Subcutaneous abdominal adipose tissue (tissue), 5 donors: ENCODE measurements at regions not wholly inside any gene's neighbourhood (a gene's known extent, or its start where the extent isn't known, plus 50 kb on each side); places are given as distances from the start of the nearest gene placed in this dataset.

Experiments
- H3K27ac ChIP-seq: one replicate; pipeline ENCODE4 v1.7.0; 2013; ENCODE audit warnings: low read depth, mild to moderate bottlenecking, inconsistent platforms, low read length, moderate library complexity
- H3K27me3 ChIP-seq, 5 donors: one replicate each; pipeline ENCODE4 v1.7.0; 2013; ENCODE audit warnings: low read length in 5 of 5, inconsistent platforms in 1 of 5; ENCODE audit not compliant: control insufficient read depth in 5 of 5, insufficient read depth in 4 of 5
- H3K36me3 ChIP-seq, 5 donors: one replicate each; pipeline ENCODE4 v1.7.0; 2013; ENCODE audit warnings: low read length in 5 of 5; ENCODE audit not compliant: control insufficient read depth in 5 of 5, insufficient read depth in 5 of 5
- H3K4me1 ChIP-seq, 5 donors: one replicate each; pipeline ENCODE4 v1.7.0; 2013; ENCODE audit warnings: low read length in 5 of 5, mild to moderate bottlenecking in 3 of 5, moderate library complexity in 1 of 5; ENCODE audit not compliant: control insufficient read depth in 5 of 5, insufficient read depth in 5 of 5
- H3K4me3 ChIP-seq, 5 donors: one replicate each; pipeline ENCODE4 v1.7.0; 2013; ENCODE audit warnings: low read length in 5 of 5, low read depth in 1 of 5
- H3K9ac ChIP-seq, 5 donors: one replicate each; pipeline ENCODE4 v1.7.0; 2013; ENCODE audit warnings: low read length in 5 of 5, mild to moderate bottlenecking in 4 of 5, moderate library complexity in 3 of 5
- H3K9me3 ChIP-seq, 5 donors: one replicate each; pipeline ENCODE4 v1.7.0; 2013; ENCODE audit warnings: low read length in 5 of 5; ENCODE audit not compliant: control insufficient read depth in 5 of 5
- donor health status: healthy.
- donor health status: healthy.
- donor health status: healthy.
- donor health status: healthy.
- donor health status: healthy.

- no peaks in the 10 kb centered on the region for H3K9me3 ChIP-seq
- H3K36me3 ChIP-seq = no peaks in the 10 kb centered on the region
- no peak overlapping the region for H3K4me3 ChIP-seq
- H3K4me1 ChIP-seq = peaks cover 11 to 48% (median 31%) of the 10 kb centered on the region in 5 donors
- H3K27me3 ChIP-seq = peaks cover 0 to 4% (median 0%) of the 10 kb centered on the region in 5 donors
- no peak overlapping the region for H3K9ac ChIP-seq
- no peak overlapping the region for H3K27ac ChIP-seq
Measured at GRCh38 chr15:70197945-70198361, 100.2 kb upstream of the TLE3 start.

- Histone ChIP-seq H3K27me3 (peaks cover 0 to 4% (median 0%) of the 10 kb centered on the region in 5 donors), H3K36me3 (no peaks in the 10 kb centered on the region), H3K9ac (no peak overlapping the region), H3K27ac (no peak overlapping the region), H3K9me3 (no peaks in the 10 kb centered on the region), H3K4me1 (peaks cover 11 to 48% (median 31%) of the 10 kb centered on the region in 5 donors), H3K4me3 (no peak overlapping the region)
Measured at GRCh38 chr15:70197318-70197944, 99.7 kb upstream of the TLE3 start.

GRCh38 chr15:70196372-70197316 lies 98.9 kb upstream of the TLE3 start:
- H3K36me3 ChIP-seq = no peaks in the 10 kb centered on the region
- H3K27me3 ChIP-seq = peaks cover 0 to 4% (median 0%) of the 10 kb centered on the region in 5 donors
- peaks cover 0 to 5% (median 2%) of the 10 kb centered on the region in 5 donors for H3K9me3 ChIP-seq
- H3K4me1 ChIP-seq = peaks cover 11 to 48% (median 31%) of the 10 kb centered on the region in 5 donors
- peak overlapping the region; percentile 82 for H3K27ac ChIP-seq
- H3K9ac ChIP-seq = peak overlapping the region in 2 of 5 donors; percentile 4 to 66
- H3K4me3 ChIP-seq = no peak overlapping the region

GRCh38 chr15:70195587-70196305 lies 98.0 kb upstream of the TLE3 start:
- peaks cover 11 to 48% (median 31%) of the 10 kb centered on the region in 5 donors for H3K4me1 ChIP-seq
- H3K9ac ChIP-seq = peak overlapping the region in 3 of 5 donors; percentile 26 to 66 (median 42)
- no peaks in the 10 kb centered on the region for H3K36me3 ChIP-seq
- peaks cover 0 to 10% (median 6%) of the 10 kb centered on the region in 5 donors for H3K9me3 ChIP-seq
- H3K4me3 ChIP-seq = no peak overlapping the region
- H3K27ac ChIP-seq = peak overlapping the region; percentile 82
- H3K27me3 ChIP-seq = peaks cover 0 to 4% (median 0%) of the 10 kb centered on the region in 5 donors

- no peak overlapping the region for H3K4me3 ChIP-seq
- no peaks in the 10 kb centered on the region for H3K36me3 ChIP-seq
- H3K4me1 ChIP-seq = peaks cover 11 to 44% (median 25%) of the 10 kb centered on the region in 5 donors
- peak overlapping the region; percentile 82 for H3K27ac ChIP-seq
- H3K9ac ChIP-seq = peak overlapping the region in 2 of 5 donors; percentile 26 to 42
- H3K27me3 ChIP-seq = peaks cover 0 to 4% (median 0%) of the 10 kb centered on the region in 5 donors
- H3K9me3 ChIP-seq = peaks cover 0 to 10% (median 6%) of the 10 kb centered on the region in 5 donors
Measured at GRCh38 chr15:70195171-70195570, 97.5 kb upstream of the TLE3 start.

DNA sequence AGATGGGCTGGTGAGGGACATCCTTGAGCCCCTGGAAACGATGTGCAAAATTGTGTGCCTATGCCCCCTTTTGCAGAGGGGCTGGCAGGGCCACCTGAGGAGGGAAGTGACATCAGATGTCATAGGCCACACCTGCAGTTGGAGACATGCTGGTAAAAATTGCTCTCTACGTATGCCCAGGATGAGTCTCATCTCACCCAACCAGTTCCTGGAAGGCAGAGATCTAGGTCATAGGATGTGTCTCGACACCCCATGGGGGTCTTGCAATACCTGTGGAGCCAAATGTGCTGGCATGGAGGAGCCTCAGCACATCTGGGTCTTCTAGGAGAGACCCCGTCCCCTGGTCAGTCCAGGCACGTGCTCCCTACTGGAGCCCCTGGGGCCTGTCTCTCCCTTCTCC lies 96.5 kb upstream of the TLE3 start:
- H3K36me3 ChIP-seq = no peaks in the 10 kb centered on the region
- H3K27ac ChIP-seq = no peak overlapping the region
- H3K9me3 ChIP-seq = peaks cover 0 to 10% (median 6%) of the 10 kb centered on the region in 5 donors
- H3K27me3 ChIP-seq = peaks cover 0 to 4% (median 0%) of the 10 kb centered on the region in 5 donors
- H3K4me3 ChIP-seq = no peak overlapping the region
- H3K4me1 ChIP-seq = peaks cover 11 to 35% (median 20%) of the 10 kb centered on the region in 5 donors
- H3K9ac ChIP-seq = no peak overlapping the region

GRCh38 chr15:70193734-70194133 lies 96.0 kb upstream of the TLE3 start:
- H3K9ac ChIP-seq = no peak overlapping the region
- no peak overlapping the region for H3K27ac ChIP-seq
- H3K27me3 ChIP-seq = peaks cover 0 to 4% (median 0%) of the 10 kb centered on the region in 5 donors
- H3K9me3 ChIP-seq = peaks cover 0 to 10% (median 6%) of the 10 kb centered on the region in 5 donors
- H3K36me3 ChIP-seq = no peaks in the 10 kb centered on the region
- H3K4me3 ChIP-seq = no peak overlapping the region
- peaks cover 11 to 35% (median 20%) of the 10 kb centered on the region in 5 donors for H3K4me1 ChIP-seq

DNA sequence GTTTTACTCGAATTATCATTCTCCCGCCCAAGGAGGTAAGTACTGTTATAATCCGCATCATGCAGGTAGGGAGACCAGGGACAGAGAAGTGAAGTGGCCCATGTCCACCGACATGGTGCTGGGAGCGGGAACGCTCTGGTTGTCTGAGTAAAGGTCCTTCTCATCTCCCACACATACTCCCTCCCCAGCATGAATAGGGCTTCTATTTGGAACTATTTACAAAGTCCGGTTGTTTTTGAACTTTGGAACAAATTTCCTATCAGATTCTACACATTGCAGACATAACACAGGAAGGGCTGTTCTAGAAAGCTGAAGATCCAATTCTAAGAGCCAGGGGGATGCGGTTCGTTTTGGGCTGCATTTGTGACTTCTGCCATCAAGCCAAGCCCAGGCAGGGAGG lies 94.8 kb upstream of the TLE3 start:
- Histone ChIP-seq H3K4me1 (peaks cover 11 to 29% (median 20%) of the 10 kb centered on the region in 5 donors), H3K9ac (no peak overlapping the region), H3K27ac (no peak overlapping the region), H3K36me3 (no peaks in the 10 kb centered on the region), H3K9me3 (peaks cover 0 to 10% (median 6%) of the 10 kb centered on the region in 5 donors), H3K4me3 (no peak overlapping the region), H3K27me3 (peaks cover 0 to 4% (median 0%) of the 10 kb centered on the region in 5 donors)

GRCh38 chr15:70192041-70192440 lies 94.3 kb upstream of the TLE3 start:
- Histone ChIP-seq H3K9ac (no peak overlapping the region), H3K4me1 (peaks cover 11 to 28% (median 20%) of the 10 kb centered on the region in 5 donors), H3K9me3 (peaks cover 0 to 10% (median 6%) of the 10 kb centered on the region in 5 donors), H3K27me3 (peaks cover 0 to 4% (median 0%) of the 10 kb centered on the region in 5 donors), H3K4me3 (no peak overlapping the region), H3K27ac (no peak overlapping the region), H3K36me3 (no peaks in the 10 kb centered on the region)
